ENCODE measurements at regions not wholly inside any gene's neighbourhood (a gene's known extent, or its start where the extent isn't known, plus 50 kb on each side); places are given as distances from the start of the nearest gene placed in this dataset.

GRCh38 chrX:45322820-45323219 is 122.1 kb upstream of the DIPK2B start:
- TF ChIP-seq CTCF (IDR thresholded peaks at IDR 0.05) (no peak), EZH2 (IDR thresholded peaks at IDR 0.05) (no peak)

Measured in neural progenitor cell (in vitro differentiated cells).